ENCODE measurements at regions not wholly inside any gene's neighbourhood (a gene's known extent, or its start where the extent isn't known, plus 50 kb on each side); places are given as distances from the start of the nearest gene placed in this dataset.

DNA sequence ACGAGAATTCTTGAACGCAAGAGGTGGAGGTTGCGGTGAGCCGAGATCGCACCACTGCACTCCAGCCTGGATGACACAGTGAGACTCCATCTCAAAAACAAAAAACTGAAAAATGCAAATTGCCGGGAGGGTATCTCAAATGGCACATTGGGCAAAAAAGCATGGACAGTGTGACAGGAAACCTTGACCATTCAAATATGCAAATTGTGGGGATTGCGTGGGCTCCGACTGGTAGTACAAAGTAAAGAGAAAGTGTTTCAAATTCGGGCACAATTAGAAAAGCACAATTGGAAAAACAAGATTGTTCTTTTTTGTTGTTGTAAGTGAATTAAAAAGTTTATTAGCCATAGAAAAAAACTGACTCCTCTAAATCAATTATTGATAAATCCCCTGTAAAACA lies 56.7 kb upstream of the NUP160 start:
- TF ChIP-seq FOXP1 (CRISPR knock-in tag; IDR thresholded peaks at IDR 0.05; ENCODE audit: borderline replicate concordance) (no peak), SP1 (CRISPR knock-in tag; conservative IDR thresholded peaks at IDR 0.05) (no peak), NFYB (CRISPR knock-in tag; conservative IDR thresholded peaks at IDR 0.05; ENCODE audit: low read depth) (no peak), CREB1 (CRISPR knock-in tag; IDR thresholded peaks at IDR 0.05) (no peak), IRF2 (CRISPR knock-in tag; IDR thresholded peaks at IDR 0.05; ENCODE audit: borderline replicate concordance, low read depth) (no peak), ZBTB21 (CRISPR knock-in tag; IDR thresholded peaks at IDR 0.05; ENCODE audit: borderline replicate concordance) (no peak), ZNF232 (CRISPR knock-in tag; IDR thresholded peaks at IDR 0.05) (no peak), CREM (CRISPR knock-in tag; IDR thresholded peaks at IDR 0.05) (no peak), FOXK1 (CRISPR knock-in tag; IDR thresholded peaks at IDR 0.05) (no peak), FOXJ3 (CRISPR knock-in tag; IDR thresholded peaks at IDR 0.05; ENCODE audit: borderline replicate concordance) (no peak)
- TF ChIP-seq, protein P1, sequence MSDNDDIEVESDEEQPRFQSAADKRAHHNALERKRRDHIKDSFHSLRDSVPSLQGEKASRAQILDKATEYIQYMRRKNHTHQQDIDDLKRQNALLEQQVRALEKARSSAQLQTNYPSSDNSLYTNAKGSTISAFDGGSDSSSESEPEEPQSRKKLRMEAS (CRISPR knock-in tag; IDR thresholded peaks at IDR 0.05) = no peak
- TF ChIP-seq, protein P2, sequence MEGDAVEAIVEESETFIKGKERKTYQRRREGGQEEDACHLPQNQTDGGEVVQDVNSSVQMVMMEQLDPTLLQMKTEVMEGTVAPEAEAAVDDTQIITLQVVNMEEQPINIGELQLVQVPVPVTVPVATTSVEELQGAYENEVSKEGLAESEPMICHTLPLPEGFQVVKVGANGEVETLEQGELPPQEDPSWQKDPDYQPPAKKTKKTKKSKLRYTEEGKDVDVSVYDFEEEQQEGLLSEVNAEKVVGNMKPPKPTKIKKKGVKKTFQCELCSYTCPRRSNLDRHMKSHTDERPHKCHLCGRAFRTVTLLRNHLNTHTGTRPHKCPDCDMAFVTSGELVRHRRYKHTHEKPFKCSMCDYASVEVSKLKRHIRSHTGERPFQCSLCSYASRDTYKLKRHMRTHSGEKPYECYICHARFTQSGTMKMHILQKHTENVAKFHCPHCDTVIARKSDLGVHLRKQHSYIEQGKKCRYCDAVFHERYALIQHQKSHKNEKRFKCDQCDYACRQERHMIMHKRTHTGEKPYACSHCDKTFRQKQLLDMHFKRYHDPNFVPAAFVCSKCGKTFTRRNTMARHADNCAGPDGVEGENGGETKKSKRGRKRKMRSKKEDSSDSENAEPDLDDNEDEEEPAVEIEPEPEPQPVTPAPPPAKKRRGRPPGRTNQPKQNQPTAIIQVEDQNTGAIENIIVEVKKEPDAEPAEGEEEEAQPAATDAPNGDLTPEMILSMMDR (IDR thresholded peaks at IDR 0.05) = no peak
- TF ChIP-seq, protein P3, sequence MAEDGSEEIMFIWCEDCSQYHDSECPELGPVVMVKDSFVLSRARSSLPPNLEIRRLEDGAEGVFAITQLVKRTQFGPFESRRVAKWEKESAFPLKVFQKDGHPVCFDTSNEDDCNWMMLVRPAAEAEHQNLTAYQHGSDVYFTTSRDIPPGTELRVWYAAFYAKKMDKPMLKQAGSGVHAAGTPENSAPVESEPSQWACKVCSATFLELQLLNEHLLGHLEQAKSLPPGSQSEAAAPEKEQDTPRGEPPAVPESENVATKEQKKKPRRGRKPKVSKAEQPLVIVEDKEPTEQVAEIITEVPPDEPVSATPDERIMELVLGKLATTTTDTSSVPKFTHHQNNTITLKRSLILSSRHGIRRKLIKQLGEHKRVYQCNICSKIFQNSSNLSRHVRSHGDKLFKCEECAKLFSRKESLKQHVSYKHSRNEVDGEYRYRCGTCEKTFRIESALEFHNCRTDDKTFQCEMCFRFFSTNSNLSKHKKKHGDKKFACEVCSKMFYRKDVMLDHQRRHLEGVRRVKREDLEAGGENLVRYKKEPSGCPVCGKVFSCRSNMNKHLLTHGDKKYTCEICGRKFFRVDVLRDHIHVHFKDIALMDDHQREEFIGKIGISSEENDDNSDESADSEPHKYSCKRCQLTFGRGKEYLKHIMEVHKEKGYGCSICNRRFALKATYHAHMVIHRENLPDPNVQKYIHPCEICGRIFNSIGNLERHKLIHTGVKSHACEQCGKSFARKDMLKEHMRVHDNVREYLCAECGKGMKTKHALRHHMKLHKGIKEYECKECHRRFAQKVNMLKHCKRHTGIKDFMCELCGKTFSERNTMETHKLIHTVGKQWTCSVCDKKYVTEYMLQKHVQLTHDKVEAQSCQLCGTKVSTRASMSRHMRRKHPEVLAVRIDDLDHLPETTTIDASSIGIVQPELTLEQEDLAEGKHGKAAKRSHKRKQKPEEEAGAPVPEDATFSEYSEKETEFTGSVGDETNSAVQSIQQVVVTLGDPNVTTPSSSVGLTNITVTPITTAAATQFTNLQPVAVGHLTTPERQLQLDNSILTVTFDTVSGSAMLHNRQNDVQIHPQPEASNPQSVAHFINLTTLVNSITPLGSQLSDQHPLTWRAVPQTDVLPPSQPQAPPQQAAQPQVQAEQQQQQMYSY (CRISPR knock-in tag; IDR thresholded peaks at IDR 0.05) = no peak
